NCI-H146 (cell line): ENCODE measurements at regions not wholly inside any gene's neighbourhood (a gene's known extent, or its start where the extent isn't known, plus 50 kb on each side); places are given as distances from the start of the nearest gene placed in this dataset.
"Not testable (repeated sequence)": the region's sequence is repeated elsewhere in the genome, so short reads cannot be mapped to it uniquely, and the experiment has no call there.

Experiments
- DNase-seq: peaks from one replicate; lab custom pipeline; 2025; lab: John Stamatoyannopoulos, UW

- no peak for DNase-seq
Measured at GRCh38 chr1:38787041-38787440, 72.5 kb downstream of the RRAGC start.

- no peak for DNase-seq
Measured at GRCh38 chr1:38786040-38786436, 73.5 kb downstream of the RRAGC start.

- DNase-seq: no peak
Measured at GRCh38 chr1:38785285-38786039, 74.1 kb downstream of the RRAGC start.

- DNase-seq: no peak
Measured at GRCh38 chr1:38784452-38785284, 74.9 kb downstream of the RRAGC start.

- no peak for DNase-seq
Measured at GRCh38 chr1:38783640-38784229, 75.8 kb downstream of the RRAGC start.

- DNase-seq: no peak
Measured at GRCh38 chr1:38781872-38782617, 77.5 kb downstream of the RRAGC start.

- no peak for DNase-seq
Measured at GRCh38 chr1:38780133-38780532, 79.4 kb downstream of the RRAGC start.

- no peak for DNase-seq
Measured at GRCh38 chr1:38779491-38779890, 80.1 kb downstream of the RRAGC start.

GRCh38 chr1:38778521-38778920, 81.1 kb downstream of the RRAGC start:
- DNase-seq: no peak

- DNase-seq: no peak
Measured at GRCh38 chr1:38778051-38778450, 81.5 kb downstream of the RRAGC start.

- no peak for DNase-seq
Measured at GRCh38 chr1:38777464-38777957, 82.1 kb downstream of the RRAGC start.

GRCh38 chr1:38776466-38777065, 83.0 kb downstream of the RRAGC start:
- DNase-seq: no peak

- no peak for DNase-seq
Measured at GRCh38 chr1:38775175-38775845, 84.3 kb downstream of the RRAGC start.

GRCh38 chr1:38773483-38773882, 86.1 kb downstream of the RRAGC start:
- DNase-seq: no peak

GRCh38 chr1:38772953-38773352, 86.6 kb downstream of the RRAGC start:
- DNase-seq: no peak

- no peak for DNase-seq
Measured at GRCh38 chr1:38772026-38772425, 87.5 kb downstream of the RRAGC start.

- DNase-seq: not testable (repeated sequence)
Measured at GRCh38 chr1:38770516-38771173, 88.9 kb downstream of the RRAGC start.

- no peak for DNase-seq
Measured at GRCh38 chr1:38766125-38766524, 93.4 kb downstream of the RRAGC start.

- no peak for DNase-seq
Measured at GRCh38 chr1:38763121-38763520, 96.5 kb downstream of the RRAGC start.

- no peak for DNase-seq
Measured at GRCh38 chr1:38760562-38760961, 99.0 kb downstream of the RRAGC start.

- no peak for DNase-seq
Measured at GRCh38 chr1:38758820-38759219, 100.8 kb downstream of the RRAGC start.
